HEK293T (cell line): ENCODE measurements at regions not wholly inside any gene's neighbourhood (a gene's known extent, or its start where the extent isn't known, plus 50 kb on each side); places are given as distances from the start of the nearest gene placed in this dataset.

Experiments
- FOXA1 ChIP-seq: fragments of 450-650 bp; IDR thresholded peaks from 2 replicates; pipeline ENCODE4 v1.6.1; 2016; ENCODE audit warnings: mild to moderate bottlenecking
- FOXK2 ChIP-seq: fragments of 450-650 bp; IDR thresholded peaks from 2 replicates; pipeline ENCODE4 v1.6.1; 2016; ENCODE audit warnings: mild to moderate bottlenecking
- FOXM1 ChIP-seq: fragments of 450-650 bp; IDR thresholded peaks from 2 replicates; pipeline ENCODE4 v1.6.1; 2017; ENCODE audit warnings: mild to moderate bottlenecking, borderline replicate concordance
- TF ChIP-seq, protein P1 (sequence below): fragments of 450-650 bp; IDR thresholded peaks from 2 replicates; pipeline ENCODE4 v1.6.1; 2016

DNA sequence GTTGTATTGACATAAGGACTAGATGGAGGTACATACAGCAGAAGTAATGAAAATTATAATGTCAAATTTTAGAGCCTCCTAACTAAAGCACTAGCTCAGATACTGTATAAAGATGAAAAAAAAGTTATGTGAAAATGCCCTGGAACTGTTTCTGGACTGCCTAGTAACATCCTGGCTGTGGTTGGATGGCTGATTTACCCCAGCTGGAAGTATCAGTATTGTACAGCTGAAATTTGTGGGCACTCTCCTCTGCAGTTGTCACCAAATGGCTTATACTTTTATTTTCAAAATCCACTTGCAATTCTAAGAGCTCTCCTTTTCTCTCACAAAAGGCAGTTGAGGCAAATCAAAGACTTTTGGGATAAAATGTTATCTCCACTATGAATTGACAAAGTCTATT, 239.2 kb downstream of the RPIA start:
- TF ChIP-seq FOXA1: no peak
- TF ChIP-seq, protein P1, sequence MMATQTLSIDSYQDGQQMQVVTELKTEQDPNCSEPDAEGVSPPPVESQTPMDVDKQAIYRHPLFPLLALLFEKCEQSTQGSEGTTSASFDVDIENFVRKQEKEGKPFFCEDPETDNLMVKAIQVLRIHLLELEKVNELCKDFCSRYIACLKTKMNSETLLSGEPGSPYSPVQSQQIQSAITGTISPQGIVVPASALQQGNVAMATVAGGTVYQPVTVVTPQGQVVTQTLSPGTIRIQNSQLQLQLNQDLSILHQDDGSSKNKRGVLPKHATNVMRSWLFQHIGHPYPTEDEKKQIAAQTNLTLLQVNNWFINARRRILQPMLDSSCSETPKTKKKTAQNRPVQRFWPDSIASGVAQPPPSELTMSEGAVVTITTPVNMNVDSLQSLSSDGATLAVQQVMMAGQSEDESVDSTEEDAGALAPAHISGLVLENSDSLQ: no peak
- TF ChIP-seq FOXM1: no peak
- no peak for TF ChIP-seq FOXK2
